ENCODE measurements at regions not wholly inside any gene's neighbourhood (a gene's known extent, or its start where the extent isn't known, plus 50 kb on each side); places are given as distances from the start of the nearest gene placed in this dataset.

DNA sequence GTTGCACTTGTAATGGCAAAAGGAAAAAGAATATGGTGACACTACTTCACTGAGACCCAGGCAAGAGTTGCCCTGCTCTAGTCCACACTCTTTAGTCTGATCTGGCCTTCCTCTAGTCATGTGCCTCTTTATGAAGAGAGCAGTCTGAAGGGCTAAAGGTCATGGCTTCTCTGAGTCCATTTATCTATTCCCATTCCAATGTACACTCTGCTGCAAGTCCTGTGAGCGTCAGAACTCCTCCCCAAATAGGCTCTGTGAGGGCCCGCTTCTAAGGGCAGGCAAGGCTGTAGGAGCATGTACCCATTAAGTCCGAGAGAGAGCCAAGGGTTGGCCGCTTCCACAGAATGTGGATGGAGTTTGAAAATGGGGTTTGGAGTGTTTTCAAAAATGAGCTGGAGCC lies 209.3 kb downstream of the AHR start (continued):
- TF ChIP-seq ZNF550 (CRISPR knock-in tag; IDR thresholded peaks at IDR 0.05; ENCODE audit: borderline replicate concordance) (no peak), ZSCAN21 (CRISPR knock-in tag; IDR thresholded peaks at IDR 0.05; ENCODE audit: borderline replicate concordance) (no peak), ZBTB38 (CRISPR knock-in tag; IDR thresholded peaks at IDR 0.05) (no peak), ZMYM3 (CRISPR knock-in tag; IDR thresholded peaks at IDR 0.05) (peak; percentile 98), ZSCAN22 (CRISPR knock-in tag; IDR thresholded peaks at IDR 0.05) (no peak), MTF1 (CRISPR knock-in tag; IDR thresholded peaks at IDR 0.05) (no peak), RORA (CRISPR knock-in tag; IDR thresholded peaks at IDR 0.05) (no peak), ZNF775 (CRISPR knock-in tag; IDR thresholded peaks at IDR 0.05; ENCODE audit: borderline replicate concordance) (no peak), ZNF598 (CRISPR knock-in tag; IDR thresholded peaks at IDR 0.05; ENCODE audit: borderline replicate concordance) (no peak), AGO2 (optimal IDR thresholded peaks at IDR 0.05; ENCODE audit: low read depth, low read length) (no peak), ZFY (CRISPR knock-in tag; IDR thresholded peaks at IDR 0.05) (peak; percentile 30; the same call in 1 of the 2 replicates), CENPX (CRISPR knock-in tag; IDR thresholded peaks at IDR 0.05) (no peak)
- TF ChIP-seq, protein P1, sequence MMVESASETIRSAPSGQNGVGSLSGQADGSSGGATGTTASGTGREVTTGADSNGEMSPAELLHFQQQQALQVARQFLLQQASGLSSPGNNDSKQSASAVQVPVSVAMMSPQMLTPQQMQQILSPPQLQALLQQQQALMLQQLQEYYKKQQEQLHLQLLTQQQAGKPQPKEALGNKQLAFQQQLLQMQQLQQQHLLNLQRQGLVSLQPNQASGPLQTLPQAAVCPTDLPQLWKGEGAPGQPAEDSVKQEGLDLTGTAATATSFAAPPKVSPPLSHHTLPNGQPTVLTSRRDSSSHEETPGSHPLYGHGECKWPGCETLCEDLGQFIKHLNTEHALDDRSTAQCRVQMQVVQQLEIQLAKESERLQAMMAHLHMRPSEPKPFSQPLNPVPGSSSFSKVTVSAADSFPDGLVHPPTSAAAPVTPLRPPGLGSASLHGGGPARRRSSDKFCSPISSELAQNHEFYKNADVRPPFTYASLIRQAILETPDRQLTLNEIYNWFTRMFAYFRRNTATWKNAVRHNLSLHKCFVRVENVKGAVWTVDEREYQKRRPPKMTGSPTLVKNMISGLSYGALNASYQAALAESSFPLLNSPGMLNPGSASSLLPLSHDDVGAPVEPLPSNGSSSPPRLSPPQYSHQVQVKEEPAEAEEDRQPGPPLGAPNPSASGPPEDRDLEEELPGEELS (CRISPR knock-in tag; IDR thresholded peaks at IDR 0.05) = peak; percentile 63
- TF ChIP-seq, protein P2, sequence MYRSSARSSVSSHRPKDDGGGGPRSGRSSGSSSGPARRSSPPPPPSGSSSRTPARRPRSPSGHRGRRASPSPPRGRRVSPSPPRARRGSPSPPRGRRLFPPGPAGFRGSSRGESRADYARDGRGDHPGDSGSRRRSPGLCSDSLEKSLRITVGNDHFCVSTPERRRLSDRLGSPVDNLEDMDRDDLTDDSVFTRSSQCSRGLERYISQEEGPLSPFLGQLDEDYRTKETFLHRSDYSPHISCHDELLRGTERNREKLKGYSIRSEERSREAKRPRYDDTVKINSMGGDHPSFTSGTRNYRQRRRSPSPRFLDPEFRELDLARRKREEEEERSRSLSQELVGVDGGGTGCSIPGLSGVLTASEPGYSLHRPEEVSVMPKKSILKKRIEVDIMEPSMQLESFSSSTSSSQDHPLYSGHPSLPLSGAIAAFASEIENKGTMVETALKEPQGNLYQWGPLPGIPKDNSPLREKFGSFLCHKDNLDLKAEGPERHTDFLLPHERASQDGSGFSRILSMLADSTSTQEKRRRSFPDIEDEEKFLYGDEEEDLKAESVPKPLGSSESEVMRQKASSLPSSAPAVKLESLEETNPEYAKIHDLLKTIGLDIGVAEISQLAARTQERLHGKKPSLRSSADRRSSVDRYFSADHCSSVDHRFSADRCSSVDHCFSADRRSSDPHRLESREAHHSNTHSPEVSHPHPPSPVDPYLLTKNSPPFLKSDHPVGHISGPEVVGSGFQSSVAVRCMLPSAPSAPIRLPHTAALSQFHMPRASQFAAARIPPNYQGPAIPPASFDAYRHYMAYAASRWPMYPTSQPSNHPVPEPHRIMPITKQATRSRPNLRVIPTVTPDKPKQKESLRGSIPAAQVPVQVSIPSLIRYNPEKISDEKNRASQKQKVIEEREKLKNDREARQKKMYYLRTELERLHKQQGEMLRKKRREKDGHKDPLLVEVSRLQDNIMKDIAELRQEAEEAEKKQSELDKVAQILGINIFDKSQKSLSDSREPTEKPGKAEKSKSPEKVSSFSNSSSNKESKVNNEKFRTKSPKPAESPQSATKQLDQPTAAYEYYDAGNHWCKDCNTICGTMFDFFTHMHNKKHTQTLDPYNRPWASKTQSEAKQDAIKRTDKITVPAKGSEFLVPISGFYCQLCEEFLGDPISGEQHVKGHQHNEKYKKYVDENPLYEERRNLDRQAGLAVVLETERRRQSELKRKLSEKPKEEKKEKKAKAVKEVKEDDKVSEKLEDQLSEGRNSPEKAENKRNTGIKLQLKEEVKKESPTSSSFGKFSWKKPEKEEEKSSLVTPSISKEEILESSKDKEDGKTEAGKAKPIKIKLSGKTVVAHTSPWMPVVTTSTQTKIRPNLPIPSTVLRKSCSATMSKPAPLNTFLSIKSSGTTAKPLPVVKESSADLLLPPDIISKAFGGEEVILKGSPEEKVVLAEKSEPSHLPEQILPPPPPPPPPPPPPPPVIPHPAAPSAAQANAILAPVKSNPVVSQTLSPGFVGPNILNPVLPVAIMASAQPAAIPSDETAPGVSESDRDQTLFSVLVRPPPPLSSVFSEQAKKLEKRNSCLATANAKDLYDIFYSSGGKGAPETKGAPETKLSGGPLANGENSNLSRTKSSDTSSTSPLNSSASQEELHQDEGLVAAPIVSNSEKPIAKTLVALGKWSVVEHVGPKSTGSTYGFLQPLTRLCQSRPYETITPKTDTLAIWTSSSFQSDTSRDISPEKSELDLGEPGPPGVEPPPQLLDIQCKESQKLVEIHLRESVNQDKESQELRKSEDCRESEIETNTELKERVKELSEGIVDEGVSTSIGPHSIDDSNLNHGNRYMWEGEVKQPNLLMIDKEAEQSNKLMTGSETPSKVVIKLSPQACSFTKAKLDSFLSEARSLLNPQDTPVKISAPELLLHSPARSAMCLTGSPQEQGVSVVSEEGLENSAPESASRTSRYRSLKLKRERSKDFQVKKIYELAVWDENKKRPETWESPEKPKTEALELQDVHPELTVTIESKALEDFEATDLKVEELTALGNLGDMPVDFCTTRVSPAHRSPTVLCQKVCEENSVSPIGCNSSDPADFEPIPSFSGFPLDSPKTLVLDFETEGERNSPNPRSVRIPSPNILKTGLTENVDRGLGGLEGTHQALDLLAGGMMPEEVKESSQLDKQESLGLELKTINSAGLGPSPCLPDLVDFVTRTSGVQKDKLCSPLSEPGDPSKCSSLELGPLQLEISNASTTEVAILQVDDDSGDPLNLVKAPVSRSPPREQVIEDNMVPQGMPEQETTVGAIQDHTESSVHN (CRISPR knock-in tag; IDR thresholded peaks at IDR 0.05) = no peak
- TF ChIP-seq, protein P3, sequence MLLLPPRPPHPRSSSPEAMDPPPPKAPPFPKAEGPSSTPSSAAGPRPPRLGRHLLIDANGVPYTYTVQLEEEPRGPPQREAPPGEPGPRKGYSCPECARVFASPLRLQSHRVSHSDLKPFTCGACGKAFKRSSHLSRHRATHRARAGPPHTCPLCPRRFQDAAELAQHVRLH (CRISPR knock-in tag; IDR thresholded peaks at IDR 0.05; ENCODE audit: borderline replicate concordance, low read depth) = peak; percentile 78; the same call in 1 of the 2 replicates
- TF ChIP-seq, protein P4, sequence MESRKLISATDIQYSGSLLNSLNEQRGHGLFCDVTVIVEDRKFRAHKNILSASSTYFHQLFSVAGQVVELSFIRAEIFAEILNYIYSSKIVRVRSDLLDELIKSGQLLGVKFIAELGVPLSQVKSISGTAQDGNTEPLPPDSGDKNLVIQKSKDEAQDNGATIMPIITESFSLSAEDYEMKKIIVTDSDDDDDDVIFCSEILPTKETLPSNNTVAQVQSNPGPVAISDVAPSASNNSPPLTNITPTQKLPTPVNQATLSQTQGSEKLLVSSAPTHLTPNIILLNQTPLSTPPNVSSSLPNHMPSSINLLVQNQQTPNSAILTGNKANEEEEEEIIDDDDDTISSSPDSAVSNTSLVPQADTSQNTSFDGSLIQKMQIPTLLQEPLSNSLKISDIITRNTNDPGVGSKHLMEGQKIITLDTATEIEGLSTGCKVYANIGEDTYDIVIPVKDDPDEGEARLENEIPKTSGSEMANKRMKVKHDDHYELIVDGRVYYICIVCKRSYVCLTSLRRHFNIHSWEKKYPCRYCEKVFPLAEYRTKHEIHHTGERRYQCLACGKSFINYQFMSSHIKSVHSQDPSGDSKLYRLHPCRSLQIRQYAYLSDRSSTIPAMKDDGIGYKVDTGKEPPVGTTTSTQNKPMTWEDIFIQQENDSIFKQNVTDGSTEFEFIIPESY (CRISPR knock-in tag; IDR thresholded peaks at IDR 0.05) = no peak

Data from HepG2 (cell line).